ENCODE measurements at regions not wholly inside any gene's neighbourhood (a gene's known extent, or its start where the extent isn't known, plus 50 kb on each side); places are given as distances from the start of the nearest gene placed in this dataset.
"Not testable (repeated sequence)": the region's sequence is repeated elsewhere in the genome, so short reads cannot be mapped to it uniquely, and the experiment has no call there.

DNA sequence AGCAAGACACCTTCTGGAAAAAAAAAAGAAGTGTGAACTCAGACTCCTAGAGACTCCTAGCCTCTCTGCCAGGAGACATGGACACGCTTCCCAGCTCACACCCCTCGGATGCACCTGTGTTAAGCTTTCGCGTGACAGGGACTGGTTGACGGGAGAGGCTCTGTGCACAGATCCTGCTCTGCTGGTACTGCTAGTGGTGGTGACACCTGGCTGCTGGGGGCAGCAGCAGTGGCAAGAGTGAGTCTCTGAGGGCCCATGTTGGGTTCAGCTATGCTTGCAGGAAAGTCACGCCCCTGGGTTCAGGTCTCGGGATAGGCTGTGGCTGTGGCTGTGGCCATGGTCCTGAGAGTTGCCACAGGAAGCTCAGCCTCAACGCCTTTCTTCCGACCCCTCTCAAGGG is 81.1 kb downstream of the XRCC2 start:
- DNase-seq (ENCODE audit: low read depth in 2 of 2): no peak

DNA sequence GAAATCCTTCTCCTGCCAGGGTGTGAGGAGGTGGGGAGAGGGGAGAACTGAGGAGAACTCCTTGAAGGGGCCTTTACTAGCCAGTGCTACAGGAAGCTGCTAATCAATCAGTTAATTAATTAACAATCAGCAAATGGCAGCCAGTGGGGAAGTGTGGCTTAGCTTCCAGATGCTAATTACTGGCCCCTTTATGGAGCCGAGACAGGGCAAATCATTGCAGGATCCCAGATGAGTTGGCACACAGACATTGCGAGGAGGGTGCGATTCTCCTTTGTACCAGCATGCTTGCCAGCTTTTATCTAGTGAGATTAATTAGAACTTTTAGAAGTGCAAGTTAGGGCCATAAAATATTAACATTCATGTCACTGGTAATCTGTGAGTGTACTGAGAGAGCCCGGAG is 84.0 kb downstream of the XRCC2 start:
- DNase-seq (ENCODE audit: low read depth in 2 of 2): no peak

GRCh38 chr7:152590481-152590880 is 85.5 kb downstream of the XRCC2 start:
- DNase-seq (ENCODE audit: low read depth in 2 of 2): no peak

DNA sequence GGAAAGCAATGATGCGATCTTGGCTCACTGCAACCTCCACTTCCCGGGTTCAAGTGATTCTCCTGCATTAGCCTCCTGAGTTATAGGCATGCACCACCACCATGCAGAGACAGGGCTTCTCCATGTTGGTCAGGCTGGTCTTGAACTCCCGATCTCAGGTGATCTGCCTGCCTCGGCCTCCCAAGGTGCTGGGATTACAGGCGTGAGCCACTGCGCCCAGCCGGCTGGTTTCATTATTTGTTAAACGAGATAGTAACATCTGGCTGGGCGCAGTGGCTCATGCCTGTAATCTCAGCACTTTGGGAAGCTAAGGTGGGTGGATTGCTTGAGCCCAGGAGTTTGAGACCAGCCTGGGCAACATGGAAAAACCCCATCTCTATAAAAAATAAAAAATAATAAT is 86.1 kb downstream of the XRCC2 start:
- DNase-seq (ENCODE audit: low read depth in 2 of 2): not testable (repeated sequence)

DNA sequence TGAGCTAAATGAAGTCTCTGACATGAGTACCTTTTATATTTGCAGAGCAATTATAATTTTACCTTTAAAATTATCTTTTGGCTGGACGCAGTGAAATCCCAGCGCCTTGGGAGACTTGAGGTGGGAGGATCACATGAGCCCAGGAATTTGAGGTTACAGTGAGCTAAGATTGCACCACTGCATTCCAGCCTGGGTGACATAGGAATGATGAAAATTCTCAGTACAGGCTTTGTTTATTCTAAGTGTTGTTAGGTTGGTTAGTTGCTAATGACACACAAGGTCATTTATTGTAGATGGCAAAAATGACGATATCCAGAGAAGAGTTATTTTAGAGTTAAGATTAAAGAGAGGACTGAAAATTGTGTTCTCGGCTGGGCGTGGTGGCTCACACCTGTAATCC is 87.6 kb downstream of the XRCC2 start:
- peak in 1 of 2 experiments; percentile 1 for DNase-seq (ENCODE audit: low read depth in 2 of 2)

GRCh38 chr7:152587366-152587765 is 88.6 kb downstream of the XRCC2 start:
- no peak for DNase-seq (ENCODE audit: low read depth in 2 of 2)

DNA sequence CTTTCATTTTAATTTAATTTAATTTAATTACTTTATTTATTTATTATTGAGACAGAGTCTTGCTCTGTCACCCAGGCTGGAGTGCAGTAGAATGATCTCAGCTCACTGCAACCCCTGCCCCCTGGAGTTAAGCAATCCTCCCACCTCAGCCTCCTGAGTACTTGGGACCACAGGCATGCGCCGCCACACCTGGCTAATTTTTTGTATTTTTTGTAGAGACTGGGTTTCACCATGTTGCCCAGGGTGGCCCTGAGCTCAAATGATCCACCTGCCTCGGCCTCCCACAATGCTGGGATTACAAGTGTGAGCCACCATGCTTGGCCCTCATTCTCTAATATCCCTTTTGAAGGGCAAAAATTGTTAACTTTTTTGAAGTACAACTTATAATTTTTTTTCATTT is 92.9 kb downstream of the XRCC2 start:
- DNase-seq (ENCODE audit: low read depth in 2 of 2): no peak

GRCh38 chr7:152579070-152579469 is 96.9 kb downstream of the XRCC2 start:
- DNase-seq (ENCODE audit: low read depth in 2 of 2): no peak

DNA sequence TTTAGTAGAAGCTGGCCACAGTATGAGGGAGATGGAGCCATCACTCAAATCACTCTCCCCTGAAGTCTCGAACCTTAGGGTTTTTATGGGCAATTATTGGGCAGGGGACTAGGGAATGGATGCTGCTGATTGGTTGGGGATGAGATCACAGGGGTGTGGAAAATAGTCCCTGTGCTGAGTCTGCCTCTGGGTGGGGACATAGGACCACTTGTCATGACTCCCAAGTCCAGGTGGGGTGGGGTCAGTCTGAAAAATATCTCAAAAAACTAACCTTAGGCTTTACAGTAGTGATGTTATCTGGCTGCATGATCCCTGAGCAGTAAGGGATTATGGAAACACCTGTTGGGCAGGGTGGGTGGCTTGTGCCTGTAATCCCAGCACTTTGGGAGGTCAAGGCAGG is 98.6 kb downstream of the XRCC2 start:
- DNase-seq (ENCODE audit: low read depth in 2 of 2): no peak

DNA sequence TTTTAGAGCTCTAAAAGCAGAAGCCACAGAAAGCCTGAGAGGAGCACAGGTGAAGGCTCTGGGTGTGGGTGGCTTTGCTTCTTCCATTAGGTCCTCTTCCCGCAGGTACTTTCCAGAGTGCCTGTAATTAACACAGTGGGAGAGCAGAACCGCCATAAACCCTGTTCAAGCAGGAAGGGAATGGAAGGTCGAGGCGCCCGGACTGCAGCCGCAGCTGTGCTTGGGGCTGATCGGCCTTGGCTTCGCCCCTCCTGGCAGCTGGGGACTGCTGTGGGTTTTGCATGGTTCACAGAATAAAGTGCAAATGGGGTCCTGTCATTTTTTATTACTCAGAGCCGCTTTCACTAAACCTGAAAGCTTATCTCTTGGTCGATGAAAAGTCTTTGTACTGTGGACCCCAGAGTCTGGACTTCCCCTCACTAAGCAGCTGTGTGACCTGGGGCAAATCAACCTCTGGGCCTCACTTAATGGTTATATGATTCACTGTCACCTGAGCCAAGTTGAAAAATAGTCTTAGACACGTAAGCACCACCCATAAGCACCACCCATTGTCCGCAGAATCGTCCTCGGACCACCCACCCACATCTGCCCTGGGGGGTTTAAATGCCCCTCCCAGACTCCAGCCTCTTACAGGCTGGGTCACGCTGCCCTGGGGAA is 100.9 kb downstream of the XRCC2 start:
- DNase-seq (ENCODE audit: low read depth in 2 of 2): no peak

DNA sequence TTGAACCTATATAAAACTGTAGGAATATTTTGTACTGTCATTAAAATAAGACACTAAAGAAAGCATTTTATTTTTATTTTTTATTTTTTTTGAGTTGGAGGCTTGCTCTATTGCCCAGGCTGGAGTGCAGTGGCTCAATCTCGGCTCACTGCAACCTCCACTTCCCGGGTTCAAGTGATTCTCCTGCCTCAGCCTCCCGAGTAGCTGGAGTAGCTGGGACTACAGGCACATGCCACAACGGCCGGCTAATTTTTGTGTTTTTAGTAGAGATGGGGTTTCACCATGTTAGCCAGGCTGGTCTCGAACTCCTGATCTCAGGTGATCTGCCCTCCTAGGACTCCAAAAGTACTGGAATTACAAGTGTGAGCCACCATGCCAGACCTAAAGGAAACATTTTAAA is 102.8 kb downstream of the XRCC2 start:
- DNase-seq (ENCODE audit: low read depth in 2 of 2): not testable (repeated sequence)

DNA sequence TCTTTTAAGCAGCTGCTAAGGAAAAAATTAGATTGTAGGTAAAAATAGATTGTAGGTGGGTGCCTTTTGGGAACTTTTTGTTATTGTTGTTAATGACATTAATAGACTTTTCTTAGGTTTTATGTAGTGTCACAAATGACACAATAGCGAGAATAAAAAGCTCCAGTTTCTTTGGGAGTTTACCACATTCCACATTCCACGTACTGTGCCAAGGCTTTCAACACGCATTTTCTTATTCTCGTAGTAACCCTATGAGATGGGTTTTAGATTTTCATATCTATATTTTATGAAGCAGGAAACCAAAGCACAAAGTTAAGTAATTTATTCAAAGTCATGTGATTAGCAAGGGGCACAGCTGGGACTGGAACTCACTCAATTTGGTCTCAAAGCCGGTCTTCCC is 103.8 kb downstream of the XRCC2 start:
- DNase-seq (ENCODE audit: low read depth in 2 of 2): no peak

DNA sequence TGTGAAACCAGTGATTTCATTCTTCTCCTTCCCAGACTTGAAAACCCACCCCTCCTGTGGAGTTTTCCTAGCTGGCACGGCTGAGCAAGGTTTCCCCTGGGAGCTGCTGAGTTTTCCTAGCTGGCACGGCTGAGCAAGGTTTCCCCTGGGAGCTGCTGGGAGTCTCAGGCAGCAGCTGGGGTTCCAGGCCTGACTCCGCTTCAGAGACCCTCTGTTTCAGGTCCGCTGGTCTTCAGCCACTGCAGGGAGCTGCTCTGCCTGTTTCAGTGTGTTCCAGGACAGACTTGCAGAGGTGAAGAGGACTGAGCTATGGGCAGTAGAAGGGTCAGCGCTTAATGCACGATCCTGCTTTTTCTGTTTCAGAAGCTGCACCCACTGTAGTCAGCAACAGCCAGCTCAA is 104.9 kb downstream of the XRCC2 start:
- no peak for DNase-seq (ENCODE audit: low read depth in 2 of 2)

DNA sequence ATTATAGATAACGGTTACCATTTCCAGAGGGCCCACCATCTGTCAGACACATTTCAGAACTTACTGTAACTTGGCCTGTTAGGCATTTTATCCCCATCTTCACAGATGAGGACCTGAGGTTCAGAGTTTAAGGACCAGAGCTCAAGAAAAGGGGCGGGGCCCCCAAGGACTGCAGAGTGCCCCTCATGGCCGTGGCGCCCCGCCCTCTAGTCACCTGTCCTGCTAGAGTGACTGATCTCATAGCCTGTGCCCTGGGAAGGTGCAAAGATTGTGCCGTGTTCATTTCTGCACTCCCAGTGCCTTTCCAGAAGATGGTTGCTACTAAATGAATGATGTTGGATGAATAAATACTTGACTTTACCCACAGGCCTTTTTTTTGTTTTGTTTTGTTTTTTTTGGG is 107.0 kb downstream of the XRCC2 start:
- no peak for DNase-seq (ENCODE audit: low read depth in 2 of 2)

- DNase-seq (ENCODE audit: low read depth in 2 of 2): no peak
These were observed 110.2 kb downstream of the XRCC2 start for GRCh38 chr7:152565731-152566130.

GRCh38 chr7:152564656-152565250 is 111.2 kb downstream of the XRCC2 start:
- no peak for DNase-seq (ENCODE audit: low read depth in 2 of 2)

GRCh38 chr7:152556013-152556755 is 119.8 kb downstream of the XRCC2 start:
- DNase-seq (ENCODE audit: low read depth in 2 of 2): no peak

DNA sequence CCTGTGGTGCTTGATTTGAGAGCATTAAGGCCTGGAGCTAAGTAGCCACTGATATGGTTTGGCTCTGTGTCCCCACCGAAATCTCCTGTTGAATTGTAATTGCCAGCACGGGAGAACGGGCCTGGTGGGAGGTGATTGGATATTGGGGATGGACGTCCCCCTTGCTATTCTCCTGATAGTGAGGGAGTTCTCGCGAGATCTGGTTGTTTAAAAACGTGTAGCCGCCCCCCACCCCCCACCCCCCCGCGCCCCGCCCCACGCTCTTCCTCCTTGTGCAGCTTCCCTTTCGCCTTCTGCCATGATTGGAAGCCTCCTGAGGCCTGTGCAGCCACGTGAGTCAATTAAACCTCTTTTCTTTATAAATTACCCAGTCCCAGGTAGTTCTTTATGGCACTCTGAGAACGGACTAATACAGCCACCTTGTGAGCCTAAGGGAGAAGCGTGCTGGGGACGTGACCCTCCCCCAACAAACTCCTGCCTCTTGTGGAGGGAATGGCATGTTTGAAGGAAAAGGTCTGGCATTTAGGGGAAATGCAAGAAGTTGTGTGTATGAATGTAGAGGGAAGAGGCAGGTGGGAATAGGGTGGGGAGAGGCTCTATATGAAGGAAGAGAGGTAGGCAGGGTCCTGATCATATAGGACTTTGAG is 118.0 kb upstream of the KMT2C start:
- DNase-seq (ENCODE audit: low read depth in 2 of 2): no peak

GRCh38 chr7:152551304-152552036 is 115.7 kb upstream of the KMT2C start:
- DNase-seq (ENCODE audit: low read depth in 2 of 2): no peak

DNA sequence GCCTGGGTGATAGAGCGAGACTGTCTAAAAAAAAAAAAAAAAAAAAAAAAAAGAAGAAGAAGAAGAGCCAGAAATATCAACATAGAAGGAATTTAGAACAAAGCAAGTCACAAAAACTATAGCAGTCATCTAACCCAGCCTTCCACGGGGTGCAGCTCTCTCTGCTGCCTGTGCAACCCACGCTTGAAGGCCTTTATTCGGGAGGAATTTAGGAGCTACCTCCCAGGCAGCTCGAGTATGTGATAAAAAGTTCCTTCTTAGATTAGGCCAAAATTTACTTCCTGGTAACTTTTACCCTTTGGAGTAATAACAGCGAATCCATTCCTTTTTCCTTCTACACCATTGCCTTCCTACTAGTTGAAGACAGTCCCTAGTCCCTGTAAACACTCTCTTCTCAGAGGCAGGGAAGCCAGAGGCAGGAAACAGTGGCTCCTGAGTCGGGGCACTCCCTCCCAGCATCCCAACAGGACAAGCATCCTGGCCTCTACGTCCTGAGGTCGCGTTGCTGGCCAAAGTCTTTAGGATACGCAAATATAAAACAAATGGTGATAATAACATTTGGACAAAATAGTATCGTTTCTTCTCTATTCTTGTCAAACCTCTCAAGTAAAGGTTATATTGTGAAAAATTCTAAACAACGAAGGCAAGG is 109.3 kb upstream of the KMT2C start:
- no peak for DNase-seq (ENCODE audit: low read depth in 2 of 2)

- DNase-seq (ENCODE audit: low read depth in 2 of 2): no peak
These were observed 108.7 kb upstream of the KMT2C start for GRCh38 chr7:152544481-152544927.

All from fibroblast of skin of left quadriceps (primary cell).